ENCODE measurements at regions not wholly inside any gene's neighbourhood (a gene's known extent, or its start where the extent isn't known, plus 50 kb on each side); places are given as distances from the start of the nearest gene placed in this dataset.
A peak's percentile ranks its signal among the peaks of the same experiment; 100 is the strongest.

DNA sequence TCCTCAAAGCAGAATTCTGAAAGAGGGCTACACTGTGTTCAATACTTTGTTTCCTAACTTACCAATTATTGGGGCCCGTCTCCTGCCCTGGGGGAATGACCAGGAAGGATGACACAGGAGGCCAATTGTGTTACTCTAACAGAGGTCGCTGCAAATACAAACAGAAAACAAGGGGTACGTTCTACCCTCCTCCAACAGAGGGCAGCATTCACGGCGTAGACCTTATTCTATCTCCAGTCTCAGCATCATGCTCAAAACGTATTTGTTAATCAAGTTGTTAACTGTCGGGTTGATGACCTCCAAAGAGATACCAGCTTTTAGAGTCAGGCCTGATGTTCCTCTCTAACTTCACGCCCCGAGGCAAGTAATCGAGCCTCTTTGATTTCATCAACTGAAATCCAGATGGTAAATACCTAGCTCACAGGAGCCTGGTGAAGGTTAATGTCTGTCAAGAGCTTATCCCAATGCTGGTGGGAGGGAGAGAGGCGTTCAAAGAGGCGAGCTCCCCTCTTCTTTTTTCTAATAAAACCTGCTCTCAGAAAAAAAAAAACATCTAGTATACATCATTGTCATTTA is 181.0 kb upstream of the KCNIP4 start:
- no peak for DNase-seq (ENCODE audit: low read depth)
- peak; percentile 61 for TF ChIP-seq CTCF (IDR thresholded peaks at IDR 0.05; ENCODE audit: low read depth, low read length, missing control alignments)
- H3K4me3 ChIP-seq (ENCODE audit: low read depth, low read length), result no peak overlapping the region
- in situ Hi-C loops (cut with HindIII; ENCODE audit: low sequenced_read_pairs), result no loop called here

- DNase-seq (ENCODE audit: low read depth), result no peak
- in situ Hi-C loops (cut with HindIII; ENCODE audit: low sequenced_read_pairs), result no loop called here
- no peak for TF ChIP-seq CTCF (IDR thresholded peaks at IDR 0.05; ENCODE audit: low read depth, low read length, missing control alignments)
These were observed 173.5 kb upstream of the KCNIP4 start for GRCh38 chr4:22122062-22122461.

DNA sequence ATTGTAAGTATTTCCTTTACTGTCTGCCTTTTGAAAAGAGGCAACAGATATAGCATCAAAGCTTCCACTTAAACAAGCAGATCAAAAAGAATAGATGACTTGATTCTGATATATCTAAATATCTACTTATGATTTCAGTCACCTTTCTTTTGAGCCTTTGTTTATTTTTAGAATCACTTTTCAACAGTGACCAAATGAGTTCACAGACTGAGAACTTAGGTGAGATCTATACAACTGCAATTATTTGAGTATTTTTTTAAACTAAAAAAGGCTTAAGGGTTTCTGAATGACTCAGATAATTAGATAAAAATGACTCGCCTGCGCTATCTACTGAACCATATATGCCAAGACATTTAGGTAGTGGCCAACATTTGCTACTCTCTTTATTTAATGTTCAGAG is 166.7 kb upstream of the KCNIP4 start:
- no peak overlapping the region for H3K4me3 ChIP-seq (ENCODE audit: low read depth, low read length)
- no peak for DNase-seq (ENCODE audit: low read depth)
- no peak for TF ChIP-seq CTCF (IDR thresholded peaks at IDR 0.05; ENCODE audit: low read depth, low read length, missing control alignments)
- in situ Hi-C loops (cut with HindIII; ENCODE audit: low sequenced_read_pairs), result no loop called here

More at GRCh38 chr4:22122062-22122461, 173.5 kb upstream of the KCNIP4 start:
- no peak overlapping the region for H3K4me3 ChIP-seq (ENCODE audit: low read depth, low read length)

- in situ Hi-C loops (cut with HindIII; ENCODE audit: low sequenced_read_pairs), result no loop called here
- TF ChIP-seq CTCF (IDR thresholded peaks at IDR 0.05; ENCODE audit: low read depth, low read length, missing control alignments), result no peak
- DNase-seq (ENCODE audit: low read depth), result no peak
- no peak overlapping the region for H3K4me3 ChIP-seq (ENCODE audit: low read depth, low read length)
These were observed 155.2 kb upstream of the KCNIP4 start for GRCh38 chr4:22103768-22104167.

DNA sequence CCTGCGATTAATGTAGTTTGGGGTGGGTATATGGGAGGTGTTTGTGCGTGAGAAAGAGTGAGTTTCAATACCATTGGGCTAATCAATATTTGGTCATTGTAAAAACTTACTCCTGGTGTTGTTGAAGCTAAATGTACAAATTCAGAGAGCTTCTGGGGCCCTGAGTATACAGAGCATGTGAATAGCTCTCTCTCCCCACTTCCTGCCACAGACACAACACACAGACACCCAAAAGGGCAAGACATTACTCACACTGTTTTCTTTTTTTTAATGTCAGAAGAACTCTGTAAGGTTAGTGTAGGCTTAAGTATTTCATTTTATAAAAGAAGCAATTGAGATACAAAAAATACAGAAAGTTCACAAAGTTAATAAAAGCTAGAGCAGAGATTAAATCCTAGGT is 151.3 kb upstream of the KCNIP4 start:
- no peak for TF ChIP-seq CTCF (IDR thresholded peaks at IDR 0.05; ENCODE audit: low read depth, low read length, missing control alignments)
- no peak for DNase-seq (ENCODE audit: low read depth)
- no peak overlapping the region for H3K4me3 ChIP-seq (ENCODE audit: low read depth, low read length)
- in situ Hi-C loops (cut with HindIII; ENCODE audit: low sequenced_read_pairs), result no loop called here

DNA sequence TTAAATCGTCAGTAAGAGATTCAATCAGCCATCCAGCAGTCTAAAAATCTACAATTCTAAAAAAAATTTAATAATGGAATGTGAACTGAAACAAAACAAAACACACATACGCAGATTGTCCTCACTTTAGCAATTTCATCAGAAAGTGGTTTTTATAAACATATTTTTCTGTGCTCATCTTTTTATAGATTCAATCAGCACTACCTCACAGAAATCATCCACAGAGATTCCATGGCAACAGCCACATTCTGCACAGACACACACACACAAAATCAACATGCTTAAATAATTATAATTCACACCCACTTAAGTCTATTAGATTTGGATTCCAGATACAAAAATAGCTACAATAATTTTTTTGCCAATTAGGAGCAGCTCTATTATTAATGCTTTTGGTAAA is 149.0 kb upstream of the KCNIP4 start:
- no peak overlapping the region for H3K4me3 ChIP-seq (ENCODE audit: low read depth, low read length)
- DNase-seq (ENCODE audit: low read depth), result no peak
- in situ Hi-C loops (cut with HindIII; ENCODE audit: low sequenced_read_pairs), result no loop called here
- no peak for TF ChIP-seq CTCF (IDR thresholded peaks at IDR 0.05; ENCODE audit: low read depth, low read length, missing control alignments)

DNA sequence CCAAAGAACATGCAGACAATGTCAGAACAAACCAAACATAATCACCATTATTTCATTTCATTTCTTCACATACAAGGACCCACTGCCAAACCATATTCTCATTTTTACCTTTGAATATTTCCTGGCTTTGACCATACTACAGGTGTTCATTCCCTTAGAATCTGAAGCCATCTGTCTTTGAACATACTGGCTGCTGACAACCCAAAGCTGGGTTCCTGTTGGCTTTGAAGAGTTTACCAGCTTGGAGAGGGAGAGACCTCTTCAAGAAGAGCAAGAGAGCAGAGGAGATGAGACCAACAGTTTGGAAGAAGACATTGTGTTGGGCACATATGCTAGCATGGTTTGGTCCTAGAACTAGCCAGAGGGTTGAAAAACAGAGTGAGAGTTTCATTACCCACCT is 145.6 kb upstream of the KCNIP4 start:
- TF ChIP-seq CTCF (IDR thresholded peaks at IDR 0.05; ENCODE audit: low read depth, low read length, missing control alignments), result no peak
- H3K4me3 ChIP-seq (ENCODE audit: low read depth, low read length), result no peak overlapping the region
- DNase-seq (ENCODE audit: low read depth), result no peak
- in situ Hi-C loops (cut with HindIII; ENCODE audit: low sequenced_read_pairs), result no loop called here
